ENCODE measurements at regions not wholly inside any gene's neighbourhood (a gene's known extent, or its start where the extent isn't known, plus 50 kb on each side); places are given as distances from the start of the nearest gene placed in this dataset.

DNA sequence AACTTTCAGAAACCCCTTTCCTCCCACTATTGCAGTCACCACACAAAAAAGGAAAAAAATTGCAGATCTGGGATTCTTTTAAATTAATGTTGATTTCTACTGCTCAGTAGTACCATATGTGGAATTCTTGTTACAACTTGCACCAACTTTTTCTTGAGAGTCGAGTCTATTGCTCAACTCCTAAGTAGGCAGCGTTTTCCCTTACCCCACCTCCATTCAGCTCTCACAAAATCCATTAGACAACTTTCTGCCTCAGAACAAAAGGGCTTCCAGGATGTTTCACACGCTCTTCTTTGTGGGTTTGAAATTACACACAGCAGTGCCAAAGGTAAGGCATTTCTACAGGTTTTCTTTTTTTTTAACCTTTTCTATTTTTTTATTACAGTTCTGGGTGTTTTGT, 179.5 kb downstream of the ANXA2 start:
- Histone ChIP-seq H3K9me3 (ENCODE audit: control insufficient read depth in 1 of 2, insufficient read depth in 1 of 2, low read length in 2 of 2) (no peaks in the 10 kb centered on the region), H3K27ac (ENCODE audit: low read depth in 1 of 2, low read length in 2 of 2) (no peak overlapping the region), H3K27me3 (ENCODE audit: control insufficient read depth in 1 of 2, insufficient read depth in 2 of 2, low read length in 2 of 2) (peaks cover 0 to 3% of the 10 kb centered on the region in 2 experiments), H3K4me3 (ENCODE audit: low read length) (no peak overlapping the region), H3K4me1 (ENCODE audit: insufficient read depth, low read length) (no peaks in the 10 kb centered on the region), H3K36me3 (ENCODE audit: insufficient read depth, low read length) (no peaks in the 10 kb centered on the region)
- POLR2A ChIA-PET, result no interaction called here
- H3K4me1 Mint-ChIP-seq (ENCODE audit: low read depth), result no peaks in the 10 kb centered on the region
- H3K4me3 Mint-ChIP-seq, result no peak overlapping the region
- no peaks in the 10 kb centered on the region for H3K36me3 Mint-ChIP-seq (ENCODE audit: low read depth)
- CTCF ChIA-PET, result no interaction called here
- ATAC-seq (ENCODE audit: poor library complexity), result no peak
- TF ChIP-seq, protein P1, sequence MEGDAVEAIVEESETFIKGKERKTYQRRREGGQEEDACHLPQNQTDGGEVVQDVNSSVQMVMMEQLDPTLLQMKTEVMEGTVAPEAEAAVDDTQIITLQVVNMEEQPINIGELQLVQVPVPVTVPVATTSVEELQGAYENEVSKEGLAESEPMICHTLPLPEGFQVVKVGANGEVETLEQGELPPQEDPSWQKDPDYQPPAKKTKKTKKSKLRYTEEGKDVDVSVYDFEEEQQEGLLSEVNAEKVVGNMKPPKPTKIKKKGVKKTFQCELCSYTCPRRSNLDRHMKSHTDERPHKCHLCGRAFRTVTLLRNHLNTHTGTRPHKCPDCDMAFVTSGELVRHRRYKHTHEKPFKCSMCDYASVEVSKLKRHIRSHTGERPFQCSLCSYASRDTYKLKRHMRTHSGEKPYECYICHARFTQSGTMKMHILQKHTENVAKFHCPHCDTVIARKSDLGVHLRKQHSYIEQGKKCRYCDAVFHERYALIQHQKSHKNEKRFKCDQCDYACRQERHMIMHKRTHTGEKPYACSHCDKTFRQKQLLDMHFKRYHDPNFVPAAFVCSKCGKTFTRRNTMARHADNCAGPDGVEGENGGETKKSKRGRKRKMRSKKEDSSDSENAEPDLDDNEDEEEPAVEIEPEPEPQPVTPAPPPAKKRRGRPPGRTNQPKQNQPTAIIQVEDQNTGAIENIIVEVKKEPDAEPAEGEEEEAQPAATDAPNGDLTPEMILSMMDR (IDR thresholded peaks at IDR 0.05), result no peak
- DNase-seq, result no peak
- H3K27me3 Mint-ChIP-seq, result peaks cover 20% of the 10 kb centered on the region
- intact Hi-C loops (cut with DNase I, micrococcal nuclease), result no loop called here
- no peak overlapping the region for H3K27ac Mint-ChIP-seq
- no peaks in the 10 kb centered on the region for H3K9me3 Mint-ChIP-seq

DNA sequence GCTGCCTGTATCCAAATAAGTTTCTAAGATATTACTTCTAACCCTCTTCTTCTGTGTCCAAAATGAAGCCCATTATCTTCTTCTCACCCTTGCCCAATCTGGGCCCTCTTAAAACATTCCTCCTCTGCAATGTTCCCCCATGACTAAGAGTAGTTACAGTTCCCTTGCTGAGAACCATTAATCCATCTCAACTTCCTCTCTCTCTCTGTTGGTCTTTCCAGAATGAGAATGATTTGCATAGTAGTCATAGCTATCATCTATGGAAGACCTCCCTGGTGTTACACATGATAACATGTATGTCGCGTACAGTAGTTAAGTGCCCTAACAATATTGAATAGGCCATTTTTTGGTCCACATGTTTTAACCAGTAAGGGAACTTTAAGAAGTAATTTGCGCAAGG, 177.9 kb downstream of the ANXA2 start:
- Mint-ChIP-seq H3K4me1 (ENCODE audit: low read depth) (no peaks in the 10 kb centered on the region), H3K27ac (no peak overlapping the region), H3K36me3 (ENCODE audit: low read depth) (no peaks in the 10 kb centered on the region), H3K27me3 (peaks cover 15% of the 10 kb centered on the region), H3K4me3 (no peak overlapping the region), H3K9me3 (no peaks in the 10 kb centered on the region)
- intact Hi-C loops (cut with DNase I, micrococcal nuclease), result no loop called here
- no peak for ATAC-seq (ENCODE audit: poor library complexity)
- Histone ChIP-seq H3K4me1 (ENCODE audit: insufficient read depth, low read length) (no peaks in the 10 kb centered on the region), H3K27me3 (ENCODE audit: control insufficient read depth in 1 of 2, insufficient read depth in 2 of 2, low read length in 2 of 2) (no peaks in the 10 kb centered on the region), H3K9me3 (ENCODE audit: control insufficient read depth in 1 of 2, insufficient read depth in 1 of 2, low read length in 2 of 2) (no peaks in the 10 kb centered on the region), H3K36me3 (ENCODE audit: insufficient read depth, low read length) (no peaks in the 10 kb centered on the region), H3K27ac (ENCODE audit: low read depth in 1 of 2, low read length in 2 of 2) (no peak overlapping the region), H3K4me3 (ENCODE audit: low read length) (no peak overlapping the region)
- POLR2A ChIA-PET, result no interaction called here
- DNase-seq, result no peak
- TF ChIP-seq, protein P1 (IDR thresholded peaks at IDR 0.05), result no peak
- CTCF ChIA-PET, result no interaction called here

DNA sequence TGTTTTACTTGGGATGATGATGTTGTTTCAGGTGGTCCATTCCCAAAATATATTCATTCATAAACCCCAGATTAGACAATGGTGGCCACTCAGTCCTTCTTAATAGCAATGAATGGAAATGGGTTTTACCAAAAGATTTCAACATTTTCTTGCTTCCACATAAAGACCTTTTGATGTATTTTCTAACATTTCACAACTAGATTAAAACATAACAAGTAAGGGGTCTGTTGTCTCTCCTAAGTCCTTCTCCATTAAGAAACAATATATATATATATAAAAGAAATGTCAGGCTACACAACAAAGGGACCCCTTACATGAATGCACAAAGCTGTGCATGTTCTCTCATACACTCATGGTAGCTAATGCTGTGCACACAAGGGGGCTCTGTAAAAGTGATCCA, 176.4 kb downstream of the ANXA2 start:
- no peak overlapping the region for H3K4me3 Mint-ChIP-seq
- CTCF ChIA-PET, result no interaction called here
- H3K27me3 Mint-ChIP-seq, result peaks cover 11% of the 10 kb centered on the region

More for the DNA sequence above, 176.4 kb downstream of the ANXA2 start:
- H3K9me3 Mint-ChIP-seq, result no peaks in the 10 kb centered on the region
- H3K4me1 Mint-ChIP-seq (ENCODE audit: low read depth), result no peaks in the 10 kb centered on the region
- H3K27ac Mint-ChIP-seq, result no peak overlapping the region
- Histone ChIP-seq H3K4me3 (ENCODE audit: low read length) (no peak overlapping the region), H3K9me3 (ENCODE audit: control insufficient read depth in 1 of 2, insufficient read depth in 1 of 2, low read length in 2 of 2) (no peaks in the 10 kb centered on the region), H3K27ac (ENCODE audit: low read depth in 1 of 2, low read length in 2 of 2) (no peak overlapping the region), H3K4me1 (ENCODE audit: insufficient read depth, low read length) (no peaks in the 10 kb centered on the region), H3K36me3 (ENCODE audit: insufficient read depth, low read length) (no peaks in the 10 kb centered on the region), H3K27me3 (ENCODE audit: control insufficient read depth in 1 of 2, insufficient read depth in 2 of 2, low read length in 2 of 2) (no peaks in the 10 kb centered on the region)
- TF ChIP-seq, protein P1 (IDR thresholded peaks at IDR 0.05), result no peak
- POLR2A ChIA-PET, result no interaction called here
- intact Hi-C loops (cut with DNase I, micrococcal nuclease), result no loop called here
- ATAC-seq (ENCODE audit: poor library complexity) (no peak), DNase-seq (no peak)
- no peaks in the 10 kb centered on the region for H3K36me3 Mint-ChIP-seq (ENCODE audit: low read depth)
